ENCODE measurements at regions not wholly inside any gene's neighbourhood (a gene's known extent, or its start where the extent isn't known, plus 50 kb on each side); places are given as distances from the start of the nearest gene placed in this dataset.

DNA sequence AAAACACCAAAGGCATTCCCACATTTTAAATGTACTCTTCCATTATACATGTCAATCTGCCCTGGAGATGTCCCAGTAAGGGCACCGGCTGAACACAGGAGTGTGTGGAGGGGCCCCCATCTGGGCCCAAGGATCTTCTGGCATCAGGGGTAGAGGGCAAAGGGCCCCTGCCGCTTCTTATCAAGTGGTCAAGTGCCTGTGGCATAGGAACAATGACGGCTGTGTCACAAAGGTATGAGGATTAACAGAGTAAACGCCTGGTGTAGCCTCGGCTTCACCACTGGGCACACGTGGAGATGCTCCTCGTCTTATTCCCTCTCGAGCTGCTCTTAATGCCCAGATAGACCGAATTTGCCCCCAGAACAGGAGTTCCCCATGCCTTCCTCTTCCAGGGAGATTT, 169.7 kb upstream of the GLI2 start:
- TF ChIP-seq, protein P1, sequence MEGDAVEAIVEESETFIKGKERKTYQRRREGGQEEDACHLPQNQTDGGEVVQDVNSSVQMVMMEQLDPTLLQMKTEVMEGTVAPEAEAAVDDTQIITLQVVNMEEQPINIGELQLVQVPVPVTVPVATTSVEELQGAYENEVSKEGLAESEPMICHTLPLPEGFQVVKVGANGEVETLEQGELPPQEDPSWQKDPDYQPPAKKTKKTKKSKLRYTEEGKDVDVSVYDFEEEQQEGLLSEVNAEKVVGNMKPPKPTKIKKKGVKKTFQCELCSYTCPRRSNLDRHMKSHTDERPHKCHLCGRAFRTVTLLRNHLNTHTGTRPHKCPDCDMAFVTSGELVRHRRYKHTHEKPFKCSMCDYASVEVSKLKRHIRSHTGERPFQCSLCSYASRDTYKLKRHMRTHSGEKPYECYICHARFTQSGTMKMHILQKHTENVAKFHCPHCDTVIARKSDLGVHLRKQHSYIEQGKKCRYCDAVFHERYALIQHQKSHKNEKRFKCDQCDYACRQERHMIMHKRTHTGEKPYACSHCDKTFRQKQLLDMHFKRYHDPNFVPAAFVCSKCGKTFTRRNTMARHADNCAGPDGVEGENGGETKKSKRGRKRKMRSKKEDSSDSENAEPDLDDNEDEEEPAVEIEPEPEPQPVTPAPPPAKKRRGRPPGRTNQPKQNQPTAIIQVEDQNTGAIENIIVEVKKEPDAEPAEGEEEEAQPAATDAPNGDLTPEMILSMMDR (IDR thresholded peaks at IDR 0.05) = no peak
- TF ChIP-seq POLR2A (IDR thresholded peaks at IDR 0.05) = no peak

All from esophagus squamous epithelium (tissue), 4 donors.